Spleen (tissue), 11 donors: ENCODE measurements at regions not wholly inside any gene's neighbourhood (a gene's known extent, or its start where the extent isn't known, plus 50 kb on each side); places are given as distances from the start of the nearest gene placed in this dataset.

ENCODE experiments used
- DNase-seq: peaks from one replicate; pipeline ENCODE4 v3.0.0-alpha.2; 2020
- H3K27ac ChIP-seq, 8 donors: fragments of 200-600 bp; sonication (generic) in 7 of 8; 1 replicate in 4 of 8; 2 replicates in 4 of 8; pipeline versions ENCODE4 v1.5.0 to v1.8.0; 2016 to 2021; ENCODE audit warnings: inconsistent platforms in 4 of 8, mild to moderate bottlenecking in 4 of 8, moderate library complexity in 1 of 8
- H3K27me3 ChIP-seq, 7 donors: fragments of 200-600 bp; sonication (generic) in 6 of 7; replicated peaks in 1 of 7; 1 replicate in 4 of 7; 2 replicates in 3 of 7; pipeline versions ENCODE4 v1.5.0 to v1.8.0; 2016 to 2021; ENCODE audit warnings: inconsistent platforms in 3 of 7, mild to moderate bottlenecking in 1 of 7
- H3K36me3 ChIP-seq, 6 donors: fragments of 200-600 bp; sonication (generic) in 5 of 6; 1 replicate in 4 of 6; 2 replicates in 2 of 6; pipeline versions ENCODE4 v1.5.0 to v1.8.0; 2016 to 2021; ENCODE audit warnings: inconsistent platforms in 2 of 6
- H3K4me1 ChIP-seq, 6 donors: fragments of 200-600 bp; sonication (generic) in 5 of 6; 1 replicate in 3 of 6; 2 replicates in 3 of 6; pipeline versions ENCODE4 v1.5.0 to v1.8.0; 2016 to 2021; ENCODE audit warnings: inconsistent platforms in 3 of 6
- H3K4me3 ChIP-seq, 8 donors: fragments of 200-600 bp; sonication (generic) in 7 of 8; 1 replicate in 4 of 8; 2 replicates in 4 of 8; pipeline versions ENCODE4 v1.5.0 to v1.8.0; 2016 to 2021; ENCODE audit warnings: inconsistent platforms in 4 of 8, mild to moderate bottlenecking in 4 of 8, moderate library complexity in 2 of 8
- H3K9me3 ChIP-seq, 8 donors: fragments of 200-600 bp; sonication (generic) in 7 of 8; 1 replicate in 4 of 8; 2 replicates in 4 of 8; pipeline versions ENCODE4 v1.5.0 to v1.8.0; 2016 to 2021; ENCODE audit warnings: inconsistent platforms in 4 of 8
- CTCF ChIP-seq, 11 experiments: fragments of 200-600 bp in 7 of 11; fragments of 450-650 bp in 4 of 11; sonication (generic) in 4 of 11; IDR thresholded peaks in 8 of 11; conservative IDR thresholded peaks in 3 of 11; 1 replicate in 7 of 11; 2 replicates in 4 of 11; pipeline versions ENCODE4 v1.4.0 to v1.8.0; 2016 to 2021; ENCODE audit warnings: antibody characterized with exemption in 11 of 11, inconsistent platforms in 4 of 11, mild to moderate bottlenecking in 1 of 11
- POLR2A ChIP-seq, 3 donors: fragments of 450-650 bp; IDR thresholded peaks; one replicate each; pipeline ENCODE4 v1.5.1; 2017; ENCODE audit warnings: antibody characterized with exemption in 3 of 3, mild to moderate bottlenecking in 1 of 3
- POLR2AphosphoS5 ChIP-seq, 3 donors: sonication (generic); formaldehyde crosslinking; IDR thresholded peaks; one replicate each; pipeline ENCODE4 v1.5.1; 2017; ENCODE audit warnings: antibody characterized with exemption in 3 of 3
- WGBS, 5 donors: extraction: QIAGEN DNeasy Blood & Tissue Kit in 3 of 5; methylation state at CpG; one replicate each; pipeline versions ENCODE4 v1.1.5 to v1.1.7; 2013 to 2018; 5-methylcytosine and 5-hydroxymethylcytosine counted together
- intact Hi-C: fragments of 100-400 bp; cut with DNase I; formaldehyde crosslinking; loops from one replicate; pipeline ENCODE4 v1.15.0; 2023; ENCODE audit warnings: low total_unique reads
- donor health status: healthy with polysubstance abuse.
- donor health status: DM: no; HTN: no; CAD: no; lungs with moderate emphysema.
- donor health status: DM: no; HTN: no; CAD: no.
- donor health status: Bipolar disorder and iron deficiency.
- donor health status: healthy.
- donor health status: DM: no; HTN: no; CAD: no.
- donor health status: DM: yes; HTN: yes; CAD: no.

GRCh38 chr13:99124794-99125316 lies 75.8 kb upstream of the UBAC2 start:
- 7 to 30% (median 15%) methylated on average over 9 of the region's 9 CpGs for WGBS, 5 donors
- no peaks in the 10 kb centered on the region for H3K9me3 ChIP-seq
- H3K27ac ChIP-seq: no peak overlapping the region
- intact Hi-C loops: no loop called here
- no peaks in the 10 kb centered on the region for H3K36me3 ChIP-seq
- no peak overlapping the region for H3K4me3 ChIP-seq
- H3K4me1 ChIP-seq: peaks cover 0 to 14% (median 9%) of the 10 kb centered on the region in 6 donors
- DNase-seq: no peak
- peaks cover 0 to 67% (median 6%) of the 10 kb centered on the region in 7 donors for H3K27me3 ChIP-seq
- TF ChIP-seq CTCF (IDR thresholded peaks at IDR 0.05 in 8 of 11, conservative IDR thresholded peaks at IDR 0.05 in 3 of 11): no peak
- no peak for TF ChIP-seq POLR2AphosphoS5 (IDR thresholded peaks at IDR 0.05)
- no peak for TF ChIP-seq POLR2A (IDR thresholded peaks at IDR 0.05)

- DNase-seq: no peak
- intact Hi-C loops: no loop called here
- Histone ChIP-seq H3K27ac (no peak overlapping the region), H3K4me1 (peaks cover 0 to 14% (median 9%) of the 10 kb centered on the region in 6 donors), H3K36me3 (no peaks in the 10 kb centered on the region), H3K9me3 (no peaks in the 10 kb centered on the region), H3K27me3 (peaks cover 0 to 67% (median 6%) of the 10 kb centered on the region in 7 donors), H3K4me3 (no peak overlapping the region)
- TF ChIP-seq POLR2AphosphoS5 (IDR thresholded peaks at IDR 0.05) (no peak), POLR2A (IDR thresholded peaks at IDR 0.05) (no peak), CTCF (IDR thresholded peaks at IDR 0.05 in 8 of 11, conservative IDR thresholded peaks at IDR 0.05 in 3 of 11) (no peak)
- WGBS, 5 donors: 81 to 89% (median 84%) methylated on average over 9 of the region's 9 CpGs
These were observed 75.2 kb upstream of the UBAC2 start for GRCh38 chr13:99125326-99125915.

- H3K4me3 ChIP-seq: no peak overlapping the region
- peaks cover 0 to 59% (median 6%) of the 10 kb centered on the region in 7 donors for H3K27me3 ChIP-seq
- H3K27ac ChIP-seq: no peak overlapping the region
- WGBS, 5 donors: 33 to 91% (median 58%) methylated on average over 2 of the region's 2 CpGs
- no peaks in the 10 kb centered on the region for H3K36me3 ChIP-seq
- no peak for TF ChIP-seq POLR2AphosphoS5 (IDR thresholded peaks at IDR 0.05)
- intact Hi-C loops: no loop called here
- H3K9me3 ChIP-seq: no peaks in the 10 kb centered on the region
- DNase-seq: no peak
- peaks cover 0 to 14% (median 9%) of the 10 kb centered on the region in 6 donors for H3K4me1 ChIP-seq
These were observed 73.8 kb upstream of the UBAC2 start for GRCh38 chr13:99126821-99127220.

GRCh38 chr13:99129050-99129449 lies 71.6 kb upstream of the UBAC2 start:
- H3K27ac ChIP-seq: no peak overlapping the region
- H3K4me3 ChIP-seq: no peak overlapping the region
- no peak for DNase-seq
- H3K4me1 ChIP-seq: peaks cover 0 to 14% (median 9%) of the 10 kb centered on the region in 6 donors
- WGBS, 5 donors: 51 to 72% (median 70%) methylated on average over 2 of the region's 2 CpGs
- peaks cover 0 to 46% (median 0%) of the 10 kb centered on the region in 7 donors for H3K27me3 ChIP-seq
- intact Hi-C loops: no loop called here
- no peaks in the 10 kb centered on the region for H3K9me3 ChIP-seq
- TF ChIP-seq POLR2AphosphoS5 (IDR thresholded peaks at IDR 0.05) (no peak), CTCF (IDR thresholded peaks at IDR 0.05 in 8 of 11, conservative IDR thresholded peaks at IDR 0.05 in 3 of 11) (no peak), POLR2A (IDR thresholded peaks at IDR 0.05) (no peak)
- H3K36me3 ChIP-seq: no peaks in the 10 kb centered on the region
